ENCODE measurements at regions not wholly inside any gene's neighbourhood (a gene's known extent, or its start where the extent isn't known, plus 50 kb on each side); places are given as distances from the start of the nearest gene placed in this dataset.

GRCh38 chr4:96993560-96993959 lies 1149.7 kb downstream of the STPG2 start:
- Histone ChIP-seq H3K4me1 (ENCODE audit: insufficient read depth) (no peaks in the 10 kb centered on the region), H3K9me2 (replicated peaks; ENCODE audit: insufficient read depth) (no peaks in the 10 kb centered on the region), H3K9me3 (ENCODE audit: low read depth) (no peaks in the 10 kb centered on the region), H2AFZ (no peak overlapping the region), H3K4me2 (no peak overlapping the region), H3K79me2 (no peaks in the 10 kb centered on the region), H3K4me3 (no peak overlapping the region), H3K27ac (no peak overlapping the region), H3K36me3 (replicated peaks; ENCODE audit: insufficient read depth, low read depth) (no peaks in the 10 kb centered on the region), H4K20me1 (ENCODE audit: insufficient read depth, poor library complexity, severe bottlenecking) (no peaks in the 10 kb centered on the region), H3K27me3 (no peaks in the 10 kb centered on the region)
- TF ChIP-seq, protein P1, sequence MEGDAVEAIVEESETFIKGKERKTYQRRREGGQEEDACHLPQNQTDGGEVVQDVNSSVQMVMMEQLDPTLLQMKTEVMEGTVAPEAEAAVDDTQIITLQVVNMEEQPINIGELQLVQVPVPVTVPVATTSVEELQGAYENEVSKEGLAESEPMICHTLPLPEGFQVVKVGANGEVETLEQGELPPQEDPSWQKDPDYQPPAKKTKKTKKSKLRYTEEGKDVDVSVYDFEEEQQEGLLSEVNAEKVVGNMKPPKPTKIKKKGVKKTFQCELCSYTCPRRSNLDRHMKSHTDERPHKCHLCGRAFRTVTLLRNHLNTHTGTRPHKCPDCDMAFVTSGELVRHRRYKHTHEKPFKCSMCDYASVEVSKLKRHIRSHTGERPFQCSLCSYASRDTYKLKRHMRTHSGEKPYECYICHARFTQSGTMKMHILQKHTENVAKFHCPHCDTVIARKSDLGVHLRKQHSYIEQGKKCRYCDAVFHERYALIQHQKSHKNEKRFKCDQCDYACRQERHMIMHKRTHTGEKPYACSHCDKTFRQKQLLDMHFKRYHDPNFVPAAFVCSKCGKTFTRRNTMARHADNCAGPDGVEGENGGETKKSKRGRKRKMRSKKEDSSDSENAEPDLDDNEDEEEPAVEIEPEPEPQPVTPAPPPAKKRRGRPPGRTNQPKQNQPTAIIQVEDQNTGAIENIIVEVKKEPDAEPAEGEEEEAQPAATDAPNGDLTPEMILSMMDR (IDR thresholded peaks at IDR 0.05; ENCODE audit: poor library complexity) = no peak
- 83% methylated on average over 3 of the region's 3 CpGs for WGBS (ENCODE audit: low lambda C conversion rate, missing lambda C conversion rate)
- no peak for DNase-seq (ENCODE audit: low spot score)

- Histone ChIP-seq H3K9me2 (replicated peaks; ENCODE audit: insufficient read depth) (no peaks in the 10 kb centered on the region), H3K4me1 (ENCODE audit: insufficient read depth) (no peaks in the 10 kb centered on the region)
These were observed 1139.6 kb downstream of the STPG2 start for GRCh38 chr4:97003715-97004114.

GRCh38 chr4:97013309-97013708 lies 1130.0 kb downstream of the STPG2 start:
- Histone ChIP-seq H3K9me3 (ENCODE audit: low read depth) (no peaks in the 10 kb centered on the region), H3K4me1 (ENCODE audit: insufficient read depth) (no peaks in the 10 kb centered on the region), H3K4me2 (no peak overlapping the region), H3K79me2 (no peaks in the 10 kb centered on the region), H3K9me2 (replicated peaks; ENCODE audit: insufficient read depth) (no peaks in the 10 kb centered on the region), H2AFZ (no peak overlapping the region), H3K27me3 (no peaks in the 10 kb centered on the region), H3K36me3 (replicated peaks; ENCODE audit: insufficient read depth, low read depth) (no peaks in the 10 kb centered on the region), H4K20me1 (ENCODE audit: insufficient read depth, poor library complexity, severe bottlenecking) (no peaks in the 10 kb centered on the region), H3K4me3 (no peak overlapping the region), H3K27ac (no peak overlapping the region)
- no peak for TF ChIP-seq EZH2 (IDR thresholded peaks at IDR 0.05; ENCODE audit: borderline replicate concordance)
- DNase-seq (ENCODE audit: low spot score) = no peak
- 95% methylated on average over 3 of the region's 3 CpGs for WGBS (ENCODE audit: low lambda C conversion rate, missing lambda C conversion rate)

More at GRCh38 chr4:97003715-97004114, 1139.6 kb downstream of the STPG2 start:
- Histone ChIP-seq H3K4me3 (no peak overlapping the region), H3K36me3 (replicated peaks; ENCODE audit: insufficient read depth, low read depth) (no peaks in the 10 kb centered on the region), H2AFZ (no peak overlapping the region), H4K20me1 (ENCODE audit: insufficient read depth, poor library complexity, severe bottlenecking) (no peaks in the 10 kb centered on the region), H3K27ac (no peak overlapping the region), H3K4me2 (no peak overlapping the region), H3K27me3 (no peaks in the 10 kb centered on the region), H3K79me2 (no peaks in the 10 kb centered on the region), H3K9me3 (ENCODE audit: low read depth) (no peaks in the 10 kb centered on the region)
- DNase-seq (ENCODE audit: low spot score) = no peak
- TF ChIP-seq, protein P1 (IDR thresholded peaks at IDR 0.05; ENCODE audit: poor library complexity) = no peak
- TF ChIP-seq EZH2 (IDR thresholded peaks at IDR 0.05; ENCODE audit: borderline replicate concordance) (no peak), EZH2phosphoT487 (IDR thresholded peaks at IDR 0.05; ENCODE audit: low read depth, severe bottlenecking, unreplicated experiment) (no peak)

DNA sequence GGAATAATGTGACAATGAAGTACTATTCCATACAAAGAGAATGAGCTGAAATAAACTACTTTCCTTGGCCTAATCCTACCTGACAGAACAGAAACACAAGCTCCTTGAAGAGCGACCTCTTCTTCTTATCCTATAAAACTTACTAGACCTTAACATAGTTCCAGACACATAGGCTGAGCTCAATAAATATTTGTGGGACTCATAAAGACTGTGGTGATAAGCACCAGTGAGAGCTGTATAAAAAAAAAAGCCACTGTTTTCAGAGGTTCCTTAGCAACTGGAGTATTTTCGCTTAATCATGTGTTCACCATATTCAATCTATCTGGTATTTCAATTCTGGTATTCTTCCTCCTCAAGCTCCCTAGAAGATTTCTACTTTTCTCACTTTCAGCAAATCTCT lies 1129.6 kb downstream of the STPG2 start:
- DNase-seq (ENCODE audit: low spot score) = peak; percentile 22
- Histone ChIP-seq H4K20me1 (ENCODE audit: insufficient read depth, poor library complexity, severe bottlenecking) (no peaks in the 10 kb centered on the region), H3K4me3 (no peak overlapping the region), H3K79me2 (no peaks in the 10 kb centered on the region), H3K4me2 (no peak overlapping the region), H3K9me3 (ENCODE audit: low read depth) (no peaks in the 10 kb centered on the region), H3K36me3 (replicated peaks; ENCODE audit: insufficient read depth, low read depth) (no peaks in the 10 kb centered on the region), H3K4me1 (ENCODE audit: insufficient read depth) (no peaks in the 10 kb centered on the region), H2AFZ (no peak overlapping the region), H3K27ac (no peak overlapping the region), H3K9me2 (replicated peaks; ENCODE audit: insufficient read depth) (no peaks in the 10 kb centered on the region), H3K27me3 (no peaks in the 10 kb centered on the region)
- WGBS (ENCODE audit: low lambda C conversion rate, missing lambda C conversion rate) = 42% methylated on average over 2 of the region's 2 CpGs
- TF ChIP-seq EZH2 (IDR thresholded peaks at IDR 0.05; ENCODE audit: borderline replicate concordance) (no peak), EZH2phosphoT487 (IDR thresholded peaks at IDR 0.05; ENCODE audit: low read depth, severe bottlenecking, unreplicated experiment) (no peak)
- TF ChIP-seq, protein P1 (IDR thresholded peaks at IDR 0.05; ENCODE audit: poor library complexity) = no peak
